OCI-LY1 (cell line): ENCODE measurements at regions not wholly inside any gene's neighbourhood (a gene's known extent, or its start where the extent isn't known, plus 50 kb on each side); places are given as distances from the start of the nearest gene placed in this dataset.

Source experiments
- EZH2 ChIP-seq: fragments of 200-600 bp; sonication (generic), shearing (Covaris generic); IDR thresholded peaks from 2 replicates; pipeline ENCODE4 v1.8.0; 2017; ENCODE audit warnings: borderline replicate concordance, mixed run types, mild to moderate bottlenecking, antibody characterized with exemption, low read length, moderate library complexity, mixed read lengths
- TF ChIP-seq, protein P1 (sequence below): fragments of 200-600 bp; sonication (generic), shearing (Covaris generic); IDR thresholded peaks from 2 replicates; pipeline ENCODE4 v1.5.1; 2017; ENCODE audit warnings: mild to moderate bottlenecking, antibody characterized with exemption, low read length, moderate library complexity, mixed read lengths

DNA sequence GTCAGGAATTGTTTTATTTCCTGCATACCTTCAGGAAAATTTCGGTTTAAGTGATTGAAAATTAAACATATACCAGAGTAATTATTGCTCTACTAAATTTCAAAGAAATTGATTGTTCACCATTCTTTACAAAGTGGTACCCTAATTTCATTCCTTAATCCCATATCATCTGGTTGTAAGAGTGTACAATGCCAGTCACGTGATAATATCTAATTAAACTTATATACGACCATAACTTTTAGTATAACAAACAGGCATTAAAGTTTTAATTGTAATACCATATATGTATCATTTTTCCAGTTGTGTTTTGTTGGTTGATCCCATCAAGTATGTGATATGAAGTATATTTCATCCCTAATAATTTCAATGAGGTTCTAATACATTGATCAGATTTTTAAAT lies 74.8 kb upstream of the PLSCR5 start:
- TF ChIP-seq, protein P1, sequence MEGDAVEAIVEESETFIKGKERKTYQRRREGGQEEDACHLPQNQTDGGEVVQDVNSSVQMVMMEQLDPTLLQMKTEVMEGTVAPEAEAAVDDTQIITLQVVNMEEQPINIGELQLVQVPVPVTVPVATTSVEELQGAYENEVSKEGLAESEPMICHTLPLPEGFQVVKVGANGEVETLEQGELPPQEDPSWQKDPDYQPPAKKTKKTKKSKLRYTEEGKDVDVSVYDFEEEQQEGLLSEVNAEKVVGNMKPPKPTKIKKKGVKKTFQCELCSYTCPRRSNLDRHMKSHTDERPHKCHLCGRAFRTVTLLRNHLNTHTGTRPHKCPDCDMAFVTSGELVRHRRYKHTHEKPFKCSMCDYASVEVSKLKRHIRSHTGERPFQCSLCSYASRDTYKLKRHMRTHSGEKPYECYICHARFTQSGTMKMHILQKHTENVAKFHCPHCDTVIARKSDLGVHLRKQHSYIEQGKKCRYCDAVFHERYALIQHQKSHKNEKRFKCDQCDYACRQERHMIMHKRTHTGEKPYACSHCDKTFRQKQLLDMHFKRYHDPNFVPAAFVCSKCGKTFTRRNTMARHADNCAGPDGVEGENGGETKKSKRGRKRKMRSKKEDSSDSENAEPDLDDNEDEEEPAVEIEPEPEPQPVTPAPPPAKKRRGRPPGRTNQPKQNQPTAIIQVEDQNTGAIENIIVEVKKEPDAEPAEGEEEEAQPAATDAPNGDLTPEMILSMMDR = no peak
- no peak for TF ChIP-seq EZH2
